ENCODE measurements at regions not wholly inside any gene's neighbourhood (a gene's known extent, or its start where the extent isn't known, plus 50 kb on each side); places are given as distances from the start of the nearest gene placed in this dataset.

DNA sequence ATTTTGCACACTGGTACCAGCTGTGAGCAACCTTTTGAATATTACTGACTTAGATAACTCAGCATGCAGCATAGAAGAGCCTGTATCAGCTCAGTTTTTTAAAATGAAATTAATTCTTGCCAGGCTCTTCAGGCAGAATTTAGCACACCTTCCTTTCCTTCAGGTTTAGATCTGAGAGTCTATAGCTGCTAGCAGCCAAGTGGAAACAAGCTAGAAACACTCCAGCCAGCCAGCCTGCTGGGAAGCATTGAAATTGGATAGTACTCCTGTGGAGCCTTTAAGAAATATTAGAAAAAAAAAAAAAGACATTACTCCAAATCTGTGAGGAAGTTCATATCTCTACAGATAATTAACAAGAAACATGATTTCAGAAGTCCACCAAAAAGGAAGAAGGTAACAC lies 812.2 kb downstream of the DTWD2 start:
- H3K4me1 ChIP-seq (ENCODE audit: control insufficient read depth, extremely low read depth, insufficient read depth, low read length): no peaks in the 10 kb centered on the region
- BruUV-seq (replicated peaks): no TSS peak
- POLR2A ChIA-PET: no interaction called here
- H3K9me3 ChIP-seq (replicated peaks; ENCODE audit: control insufficient read depth, insufficient read depth, low read length): no peaks in the 10 kb centered on the region
- no peaks in the 10 kb centered on the region for H3K27me3 ChIP-seq (ENCODE audit: control insufficient read depth in 2 of 2, insufficient read depth in 2 of 2, low read length in 2 of 2)
- CTCF ChIA-PET: no interaction called here
- no peak overlapping the region for H3K4me3 ChIP-seq (replicated peaks in 1 of 3; ENCODE audit: insufficient read depth in 1 of 3, low read depth in 1 of 3, low read length in 3 of 3)
- DNase-seq (ENCODE audit: low read depth, low spot score): no peak
- H3K9ac ChIP-seq (replicated peaks; ENCODE audit: extremely low read depth, insufficient read depth, low read length): no peak overlapping the region
- no peak overlapping the region for H2AFZ ChIP-seq (ENCODE audit: low read depth, low read length)
- H4K20me1 ChIP-seq (replicated peaks; ENCODE audit: control insufficient read depth, extremely low read depth, insufficient read depth, low read length): no peaks in the 10 kb centered on the region
- no peaks in the 10 kb centered on the region for H3K9me1 ChIP-seq (replicated peaks; ENCODE audit: control insufficient read depth, extremely low read depth, insufficient read depth, low read length)
- no peak overlapping the region for H3K4me2 ChIP-seq (ENCODE audit: insufficient read depth, low read length)
- dilution Hi-C loops (cut with MboI; ENCODE audit: extremely low pct_ligation_motif_present, low sequenced_read_pairs) (no loop called here), intact Hi-C loops (cut with micrococcal nuclease) (no loop called here)
- no peaks in the 10 kb centered on the region for H3K36me3 ChIP-seq (ENCODE audit: control insufficient read depth in 2 of 2, extremely low read depth in 1 of 2, insufficient read depth in 2 of 2, low read length in 2 of 2)
- FAIRE-seq: no peak
- H3K27ac ChIP-seq (ENCODE audit: insufficient read depth, low read depth, low read length): no peak overlapping the region
- no peaks in the 10 kb centered on the region for H3K79me2 ChIP-seq (ENCODE audit: control insufficient read depth, insufficient read depth, low read length)
- no peak for TF ChIP-seq GATA2 (IDR thresholded peaks at IDR 0.05; ENCODE audit: insufficient read depth, insufficient read length, low read depth, low read length)

DNA sequence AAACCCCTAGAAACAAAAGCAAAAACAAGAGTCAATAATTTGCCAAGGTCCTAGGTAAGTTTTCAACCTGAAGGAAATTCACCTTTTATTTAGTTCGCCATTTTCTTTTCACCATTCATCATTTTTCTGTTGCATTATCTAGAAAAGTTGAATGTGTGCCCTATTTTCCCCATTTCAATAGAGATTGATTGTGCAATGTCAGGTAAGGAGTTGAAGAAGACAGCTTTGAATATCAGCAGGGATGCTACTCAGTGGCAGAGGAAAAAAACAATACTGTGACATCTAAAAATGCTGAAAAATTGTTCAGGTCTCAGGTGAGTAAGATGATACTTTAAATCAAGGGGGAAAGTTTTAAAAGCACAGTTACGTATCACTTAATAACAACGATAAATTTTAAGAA lies 813.7 kb downstream of the DTWD2 start:
- Histone ChIP-seq H3K27me3 (ENCODE audit: control insufficient read depth in 2 of 2, insufficient read depth in 2 of 2, low read length in 2 of 2) (no peaks in the 10 kb centered on the region), H3K79me2 (ENCODE audit: control insufficient read depth, insufficient read depth, low read length) (no peaks in the 10 kb centered on the region), H3K36me3 (ENCODE audit: control insufficient read depth in 2 of 2, extremely low read depth in 1 of 2, insufficient read depth in 2 of 2, low read length in 2 of 2) (no peaks in the 10 kb centered on the region), H4K20me1 (replicated peaks; ENCODE audit: control insufficient read depth, extremely low read depth, insufficient read depth, low read length) (no peaks in the 10 kb centered on the region), H3K4me3 (replicated peaks in 1 of 3; ENCODE audit: insufficient read depth in 1 of 3, low read depth in 1 of 3, low read length in 3 of 3) (no peak overlapping the region), H3K9ac (replicated peaks; ENCODE audit: extremely low read depth, insufficient read depth, low read length) (no peak overlapping the region), H3K9me1 (replicated peaks; ENCODE audit: control insufficient read depth, extremely low read depth, insufficient read depth, low read length) (no peaks in the 10 kb centered on the region), H2AFZ (ENCODE audit: low read depth, low read length) (no peak overlapping the region), H3K4me2 (ENCODE audit: insufficient read depth, low read length) (no peak overlapping the region), H3K9me3 (replicated peaks; ENCODE audit: control insufficient read depth, insufficient read depth, low read length) (no peaks in the 10 kb centered on the region), H3K27ac (ENCODE audit: insufficient read depth, low read depth, low read length) (no peak overlapping the region), H3K4me1 (ENCODE audit: control insufficient read depth, extremely low read depth, insufficient read depth, low read length) (no peaks in the 10 kb centered on the region)
- no peak for DNase-seq (ENCODE audit: low read depth, low spot score)
- ChIA-PET CTCF (no interaction called here), POLR2A (no interaction called here)
- TF ChIP-seq MYC (IDR thresholded peaks at IDR 0.05; ENCODE audit: low read depth, low read length) (no peak), CTCF (IDR thresholded peaks at IDR 0.05; ENCODE audit: extremely low read depth in 1 of 2, insufficient read depth in 1 of 2, low read depth in 1 of 2, low read length in 2 of 2) (no peak), FOS (IDR thresholded peaks at IDR 0.05; ENCODE audit: borderline replicate concordance, insufficient read depth, low read length) (no peak), GATA2 (IDR thresholded peaks at IDR 0.05; ENCODE audit: insufficient read depth, insufficient read length, low read depth, low read length) (no peak), EZH2 (IDR thresholded peaks at IDR 0.05; ENCODE audit: borderline replicate concordance, low read depth, low read length, severe bottlenecking) (no peak), JUN (IDR thresholded peaks at IDR 0.05; ENCODE audit: borderline replicate concordance, insufficient read depth, insufficient read length, low read depth) (no peak), POLR2A (IDR thresholded peaks at IDR 0.05; ENCODE audit: low read depth, low read length) (no peak), MAX (IDR thresholded peaks at IDR 0.05; ENCODE audit: insufficient read depth, insufficient read length) (no peak), POLR2AphosphoS5 (IDR thresholded peaks at IDR 0.05; ENCODE audit: insufficient read depth, low read depth, low read length) (no peak)
- intact Hi-C loops (cut with micrococcal nuclease) (no loop called here), dilution Hi-C loops (cut with MboI; ENCODE audit: extremely low pct_ligation_motif_present, low sequenced_read_pairs) (no loop called here)
- BruUV-seq (replicated peaks): no TSS peak
- no peak for FAIRE-seq
